ENCODE measurements at regions not wholly inside any gene's neighbourhood (a gene's known extent, or its start where the extent isn't known, plus 50 kb on each side); places are given as distances from the start of the nearest gene placed in this dataset.
A peak's percentile ranks its signal among the peaks of the same experiment; 100 is the strongest.

GRCh38 chr9:19732441-19732951 lies 56.3 kb downstream of the SLC24A2 start:
- no peak for DNase-seq

- no peak for DNase-seq
These were observed 60.7 kb downstream of the SLC24A2 start for GRCh38 chr9:19728101-19728500.

GRCh38 chr9:19725970-19726369 lies 62.9 kb downstream of the SLC24A2 start:
- DNase-seq = no peak

- no peak for DNase-seq
These were observed 68.5 kb downstream of the SLC24A2 start for GRCh38 chr9:19720377-19720776.

GRCh38 chr9:19703702-19704101 lies 85.1 kb downstream of the SLC24A2 start:
- DNase-seq = no peak

- DNase-seq = no peak
These were observed 86.8 kb downstream of the SLC24A2 start for GRCh38 chr9:19701991-19702390.

GRCh38 chr9:19701274-19701673 lies 87.6 kb downstream of the SLC24A2 start:
- DNase-seq = no peak

- DNase-seq = no peak
These were observed 88.1 kb downstream of the SLC24A2 start for GRCh38 chr9:19700699-19701098.

- no peak for DNase-seq
These were observed 89.1 kb downstream of the SLC24A2 start for GRCh38 chr9:19699756-19700155.

GRCh38 chr9:19698960-19699359 lies 89.9 kb downstream of the SLC24A2 start:
- DNase-seq = peak in 1 of 2 experiments; percentile 27

GRCh38 chr9:19694601-19695000 lies 94.2 kb downstream of the SLC24A2 start:
- DNase-seq = no peak

- no peak for DNase-seq
These were observed 98.7 kb downstream of the SLC24A2 start for GRCh38 chr9:19690128-19690527.

- no peak for DNase-seq
These were observed 99.3 kb downstream of the SLC24A2 start for GRCh38 chr9:19689328-19690101.

- DNase-seq = no peak
These were observed 105.1 kb downstream of the SLC24A2 start for GRCh38 chr9:19683715-19684114.

- DNase-seq = no peak
These were observed 106.4 kb downstream of the SLC24A2 start for GRCh38 chr9:19682397-19682796.

GRCh38 chr9:19681846-19682245 lies 107.0 kb downstream of the SLC24A2 start:
- DNase-seq = no peak

- DNase-seq = no peak
These were observed 110.9 kb downstream of the SLC24A2 start for GRCh38 chr9:19677924-19678323.

- no peak for DNase-seq
These were observed 113.3 kb downstream of the SLC24A2 start for GRCh38 chr9:19675492-19675891.

GRCh38 chr9:19666575-19666974 lies 122.3 kb downstream of the SLC24A2 start:
- no peak for DNase-seq

GRCh38 chr9:19665146-19665863 lies 123.5 kb downstream of the SLC24A2 start:
- no peak for DNase-seq

GRCh38 chr9:19663570-19663969 lies 125.3 kb downstream of the SLC24A2 start:
- DNase-seq = no peak

- DNase-seq = no peak
These were observed 126.6 kb downstream of the SLC24A2 start for GRCh38 chr9:19662213-19662612.

- DNase-seq = no peak
These were observed 128.8 kb downstream of the SLC24A2 start for GRCh38 chr9:19660019-19660418.

GRCh38 chr9:19656704-19657103 lies 132.1 kb downstream of the SLC24A2 start:
- DNase-seq = no peak

Data from NCI-H2081 (cell line).